H1 (cell line): ENCODE measurements at regions not wholly inside any gene's neighbourhood (a gene's known extent, or its start where the extent isn't known, plus 50 kb on each side); places are given as distances from the start of the nearest gene placed in this dataset.

Experiments used
- JUND ChIP-seq: IDR thresholded peaks from 2 replicates; pipeline ENCODE4 v1.6.1; 2011; ENCODE audit warnings: mild to moderate bottlenecking, improper control_type of control experiment, low read length
- SRF ChIP-seq: IDR thresholded peaks from 2 replicates; pipeline ENCODE4 v1.6.1; 2011; ENCODE audit warnings: mild to moderate bottlenecking, low read depth, low read length, moderate library complexity
- TAF1 ChIP-seq: IDR thresholded peaks from 2 replicates; pipeline ENCODE4 v1.6.1; 2011; ENCODE audit warnings: mild to moderate bottlenecking, low read depth, low read length
- TBP ChIP-seq: IDR thresholded peaks from 2 replicates; pipeline ENCODE4 v1.6.1; 2011; ENCODE audit warnings: low read depth, low read length, improper control_type of control experiment
- TF ChIP-seq, protein P1 (sequence below): fragments of 300-600 bp; sonication (generic); IDR thresholded peaks from 2 replicates; pipeline ENCODE4 v1.7.1; 2012; ENCODE audit warnings: low read length, moderate library complexity, mild to moderate bottlenecking, inconsistent platforms; ENCODE audit not compliant: insufficient replicate concordance

DNA sequence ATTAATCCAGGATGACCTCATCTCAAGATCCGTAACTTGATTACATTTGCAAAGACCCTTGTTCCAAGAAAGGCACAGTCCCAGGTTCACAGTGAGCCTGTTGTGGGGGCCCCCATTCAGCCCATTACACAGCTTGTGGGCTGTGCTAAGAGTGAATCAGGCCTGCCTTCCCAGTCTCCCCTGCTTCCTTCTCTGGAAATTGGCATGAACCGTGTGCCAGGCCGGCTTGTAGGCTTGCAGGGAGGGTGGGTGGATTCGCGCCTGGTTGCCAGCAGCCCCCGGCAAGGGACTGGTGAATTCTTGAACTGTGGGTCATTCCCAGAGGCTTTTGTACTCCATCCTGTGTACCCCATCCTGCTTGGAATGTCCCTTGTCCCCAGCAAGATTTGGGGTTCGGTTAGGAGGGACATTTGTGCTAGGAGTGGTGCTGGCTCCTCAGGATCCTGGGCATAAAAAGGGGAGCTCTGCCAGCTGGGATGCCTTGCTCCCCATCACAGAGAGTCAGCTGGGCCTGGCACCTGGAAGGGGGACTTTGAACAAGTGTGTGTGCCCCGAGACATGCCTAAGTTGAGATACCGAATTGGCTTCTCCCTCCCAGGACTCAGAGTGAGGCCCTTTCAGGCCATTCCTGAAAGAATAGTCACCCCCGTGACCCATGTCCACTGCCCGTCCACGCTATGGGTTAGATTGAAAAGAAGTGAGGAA is 818.2 kb downstream of the BRD1 start (continued):
- TF ChIP-seq, protein P1, sequence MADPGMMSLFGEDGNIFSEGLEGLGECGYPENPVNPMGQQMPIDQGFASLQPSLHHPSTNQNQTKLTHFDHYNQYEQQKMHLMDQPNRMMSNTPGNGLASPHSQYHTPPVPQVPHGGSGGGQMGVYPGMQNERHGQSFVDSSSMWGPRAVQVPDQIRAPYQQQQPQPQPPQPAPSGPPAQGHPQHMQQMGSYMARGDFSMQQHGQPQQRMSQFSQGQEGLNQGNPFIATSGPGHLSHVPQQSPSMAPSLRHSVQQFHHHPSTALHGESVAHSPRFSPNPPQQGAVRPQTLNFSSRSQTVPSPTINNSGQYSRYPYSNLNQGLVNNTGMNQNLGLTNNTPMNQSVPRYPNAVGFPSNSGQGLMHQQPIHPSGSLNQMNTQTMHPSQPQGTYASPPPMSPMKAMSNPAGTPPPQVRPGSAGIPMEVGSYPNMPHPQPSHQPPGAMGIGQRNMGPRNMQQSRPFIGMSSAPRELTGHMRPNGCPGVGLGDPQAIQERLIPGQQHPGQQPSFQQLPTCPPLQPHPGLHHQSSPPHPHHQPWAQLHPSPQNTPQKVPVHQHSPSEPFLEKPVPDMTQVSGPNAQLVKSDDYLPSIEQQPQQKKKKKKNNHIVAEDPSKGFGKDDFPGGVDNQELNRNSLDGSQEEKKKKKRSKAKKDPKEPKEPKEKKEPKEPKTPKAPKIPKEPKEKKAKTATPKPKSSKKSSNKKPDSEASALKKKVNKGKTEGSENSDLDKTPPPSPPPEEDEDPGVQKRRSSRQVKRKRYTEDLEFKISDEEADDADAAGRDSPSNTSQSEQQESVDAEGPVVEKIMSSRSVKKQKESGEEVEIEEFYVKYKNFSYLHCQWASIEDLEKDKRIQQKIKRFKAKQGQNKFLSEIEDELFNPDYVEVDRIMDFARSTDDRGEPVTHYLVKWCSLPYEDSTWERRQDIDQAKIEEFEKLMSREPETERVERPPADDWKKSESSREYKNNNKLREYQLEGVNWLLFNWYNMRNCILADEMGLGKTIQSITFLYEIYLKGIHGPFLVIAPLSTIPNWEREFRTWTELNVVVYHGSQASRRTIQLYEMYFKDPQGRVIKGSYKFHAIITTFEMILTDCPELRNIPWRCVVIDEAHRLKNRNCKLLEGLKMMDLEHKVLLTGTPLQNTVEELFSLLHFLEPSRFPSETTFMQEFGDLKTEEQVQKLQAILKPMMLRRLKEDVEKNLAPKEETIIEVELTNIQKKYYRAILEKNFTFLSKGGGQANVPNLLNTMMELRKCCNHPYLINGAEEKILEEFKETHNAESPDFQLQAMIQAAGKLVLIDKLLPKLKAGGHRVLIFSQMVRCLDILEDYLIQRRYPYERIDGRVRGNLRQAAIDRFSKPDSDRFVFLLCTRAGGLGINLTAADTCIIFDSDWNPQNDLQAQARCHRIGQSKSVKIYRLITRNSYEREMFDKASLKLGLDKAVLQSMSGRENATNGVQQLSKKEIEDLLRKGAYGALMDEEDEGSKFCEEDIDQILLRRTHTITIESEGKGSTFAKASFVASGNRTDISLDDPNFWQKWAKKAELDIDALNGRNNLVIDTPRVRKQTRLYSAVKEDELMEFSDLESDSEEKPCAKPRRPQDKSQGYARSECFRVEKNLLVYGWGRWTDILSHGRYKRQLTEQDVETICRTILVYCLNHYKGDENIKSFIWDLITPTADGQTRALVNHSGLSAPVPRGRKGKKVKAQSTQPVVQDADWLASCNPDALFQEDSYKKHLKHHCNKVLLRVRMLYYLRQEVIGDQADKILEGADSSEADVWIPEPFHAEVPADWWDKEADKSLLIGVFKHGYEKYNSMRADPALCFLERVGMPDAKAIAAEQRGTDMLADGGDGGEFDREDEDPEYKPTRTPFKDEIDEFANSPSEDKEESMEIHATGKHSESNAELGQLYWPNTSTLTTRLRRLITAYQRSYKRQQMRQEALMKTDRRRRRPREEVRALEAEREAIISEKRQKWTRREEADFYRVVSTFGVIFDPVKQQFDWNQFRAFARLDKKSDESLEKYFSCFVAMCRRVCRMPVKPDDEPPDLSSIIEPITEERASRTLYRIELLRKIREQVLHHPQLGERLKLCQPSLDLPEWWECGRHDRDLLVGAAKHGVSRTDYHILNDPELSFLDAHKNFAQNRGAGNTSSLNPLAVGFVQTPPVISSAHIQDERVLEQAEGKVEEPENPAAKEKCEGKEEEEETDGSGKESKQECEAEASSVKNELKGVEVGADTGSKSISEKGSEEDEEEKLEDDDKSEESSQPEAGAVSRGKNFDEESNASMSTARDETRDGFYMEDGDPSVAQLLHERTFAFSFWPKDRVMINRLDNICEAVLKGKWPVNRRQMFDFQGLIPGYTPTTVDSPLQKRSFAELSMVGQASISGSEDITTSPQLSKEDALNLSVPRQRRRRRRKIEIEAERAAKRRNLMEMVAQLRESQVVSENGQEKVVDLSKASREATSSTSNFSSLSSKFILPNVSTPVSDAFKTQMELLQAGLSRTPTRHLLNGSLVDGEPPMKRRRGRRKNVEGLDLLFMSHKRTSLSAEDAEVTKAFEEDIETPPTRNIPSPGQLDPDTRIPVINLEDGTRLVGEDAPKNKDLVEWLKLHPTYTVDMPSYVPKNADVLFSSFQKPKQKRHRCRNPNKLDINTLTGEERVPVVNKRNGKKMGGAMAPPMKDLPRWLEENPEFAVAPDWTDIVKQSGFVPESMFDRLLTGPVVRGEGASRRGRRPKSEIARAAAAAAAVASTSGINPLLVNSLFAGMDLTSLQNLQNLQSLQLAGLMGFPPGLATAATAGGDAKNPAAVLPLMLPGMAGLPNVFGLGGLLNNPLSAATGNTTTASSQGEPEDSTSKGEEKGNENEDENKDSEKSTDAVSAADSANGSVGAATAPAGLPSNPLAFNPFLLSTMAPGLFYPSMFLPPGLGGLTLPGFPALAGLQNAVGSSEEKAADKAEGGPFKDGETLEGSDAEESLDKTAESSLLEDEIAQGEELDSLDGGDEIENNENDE, result no peak
- TF ChIP-seq TAF1, result no peak
- TF ChIP-seq JUND, result no peak
- no peak for TF ChIP-seq TBP
- no peak for TF ChIP-seq SRF
- TF ChIP-seq, all 59 proteins: peak for 0
